Neural progenitor cell (in vitro differentiated cells): ENCODE measurements at regions not wholly inside any gene's neighbourhood (a gene's known extent, or its start where the extent isn't known, plus 50 kb on each side); places are given as distances from the start of the nearest gene placed in this dataset.

ENCODE experiments used
- EZH2 ChIP-seq: fragments of 200-600 bp; sonication (generic); IDR thresholded peaks from 2 replicates; pipeline ENCODE4 v1.6.1; 2017; ENCODE audit warnings: antibody characterized with exemption, mild to moderate bottlenecking, moderate library complexity
- EZH2phosphoT487 ChIP-seq: fragments of 200-600 bp; sonication (generic); IDR thresholded peaks from 2 replicates; pipeline ENCODE4 v1.6.1; 2017; ENCODE audit warnings: antibody characterized with exemption

- TF ChIP-seq EZH2 = no peak
- no peak for TF ChIP-seq EZH2phosphoT487
Measured at GRCh38 chr10:130573446-130573845, 437.3 kb downstream of the GLRX3 start.
